Neural cell (in vitro differentiated cells): ENCODE measurements at regions not wholly inside any gene's neighbourhood (a gene's known extent, or its start where the extent isn't known, plus 50 kb on each side); places are given as distances from the start of the nearest gene placed in this dataset.

Source experiments
- H2AFZ ChIP-seq: fragments of 200-600, 300-800 bp; sonication (generic), shearing (Covaris generic); 2 replicates; pipeline ENCODE4 v1.6.0; 2014; ENCODE audit warnings: low read depth, mild to moderate bottlenecking, antibody characterized with exemption, low read length, moderate library complexity
- H3F3A ChIP-seq: fragments of 200-600 bp; shearing (Covaris generic); 2 replicates; pipeline ENCODE4 v1.6.1; 2016; ENCODE audit warnings: mild to moderate bottlenecking, moderate library complexity, mixed read lengths, antibody characterized with exemption, low read length; ENCODE audit not compliant: insufficient read depth, poor library complexity, severe bottlenecking
- H3K27ac ChIP-seq: fragments of 200-600, 300-800 bp; sonication (generic), shearing (Covaris generic); 2 replicates; pipeline ENCODE4 v1.5.1; 2014; ENCODE audit warnings: mild to moderate bottlenecking, low read length, moderate library complexity
- H3K27me3 ChIP-seq: fragments of 300-800, 200-600 bp; sonication (generic), shearing (Covaris generic); 2 replicates; pipeline ENCODE4 v1.6.0; 2014; ENCODE audit warnings: mild to moderate bottlenecking, low read depth, low read length, moderate library complexity; ENCODE audit not compliant: insufficient read depth
- H3K36me3 ChIP-seq: fragments of 300-800, 200-600 bp; sonication (generic), shearing (Covaris generic); 2 replicates; pipeline ENCODE4 v1.5.1; 2014; ENCODE audit warnings: mild to moderate bottlenecking, antibody characterized with exemption, low read length, moderate library complexity; ENCODE audit not compliant: insufficient read depth
- H3K4me2 ChIP-seq: fragments of 300-800, 200-600 bp; sonication (generic), shearing (Covaris generic); 2 replicates; pipeline ENCODE4 v1.6.0; 2014; ENCODE audit warnings: mild to moderate bottlenecking, low read length
- H3K4me3 ChIP-seq: fragments of 300-800, 200-600 bp; sonication (generic), shearing (Covaris generic); 2 replicates; pipeline ENCODE4 v1.5.1; 2014; ENCODE audit warnings: mild to moderate bottlenecking, low read length, moderate library complexity
- H3K79me2 ChIP-seq: fragments of 200-600 bp; shearing (Covaris generic); replicated peaks from 2 replicates; pipeline ENCODE4 v1.6.0; 2014; ENCODE audit warnings: mild to moderate bottlenecking, low read length, moderate library complexity; ENCODE audit not compliant: insufficient read depth
- H3K9ac ChIP-seq: fragments of 300-800, 200-600 bp; sonication (generic), shearing (Covaris generic); 2 replicates; pipeline ENCODE4 v1.6.1; 2016; ENCODE audit warnings: mild to moderate bottlenecking, low read length, mixed read lengths
- H3K9me2 ChIP-seq: fragments of 200-600 bp; shearing (Covaris generic); 2 replicates; pipeline ENCODE4 v1.6.1; 2016; ENCODE audit warnings: mild to moderate bottlenecking, low read length, mixed read lengths; ENCODE audit not compliant: insufficient read depth
- H3K9me3 ChIP-seq: fragments of 200-600, 300-800 bp; sonication (generic), shearing (Covaris generic); 2 replicates; pipeline ENCODE4 v1.6.1; 2016; ENCODE audit warnings: mild to moderate bottlenecking, mixed run types, low read length, moderate library complexity, mixed read lengths
- H4K20me1 ChIP-seq: fragments of 200-600 bp; shearing (Covaris generic); 2 replicates; pipeline ENCODE4 v1.6.1; 2016; ENCODE audit warnings: mild to moderate bottlenecking, mixed run types; ENCODE audit not compliant: insufficient read depth
- EP300 ChIP-seq: fragments of 450-650 bp; conservative IDR thresholded peaks from 2 replicates; pipeline ENCODE4 v1.6.1; 2014; ENCODE audit warnings: antibody characterized with exemption, mild to moderate bottlenecking, moderate library complexity; ENCODE audit not compliant: poor library complexity, severe bottlenecking
- EZH2 ChIP-seq: fragments of 200-600, 300-800 bp; shearing (Covaris generic), sonication (generic); IDR thresholded peaks from 2 replicates; pipeline ENCODE4 v1.6.1; 2014; ENCODE audit warnings: antibody characterized with exemption, low read length, borderline replicate concordance, mild to moderate bottlenecking; ENCODE audit not compliant: insufficient read depth, poor library complexity, severe bottlenecking
- MXI1 ChIP-seq: fragments of 450-650 bp; conservative IDR thresholded peaks from 2 replicates; pipeline ENCODE4 v1.6.1; 2014; ENCODE audit warnings: antibody characterized with exemption, mild to moderate bottlenecking; ENCODE audit not compliant: poor library complexity, severe bottlenecking
- POLR2AphosphoS5 ChIP-seq: IDR thresholded peaks from 2 replicates; pipeline ENCODE4 v1.6.1; 2012
- RAD21 ChIP-seq: fragments of 450-650 bp; conservative IDR thresholded peaks from 2 replicates; pipeline ENCODE4 v1.6.1; 2014; ENCODE audit warnings: antibody characterized with exemption, mild to moderate bottlenecking, moderate library complexity
- REST ChIP-seq: IDR thresholded peaks from 2 replicates; pipeline ENCODE4 v1.6.1; 2012; ENCODE audit warnings: borderline replicate concordance
- SMC3 ChIP-seq: fragments of 450-650 bp; conservative IDR thresholded peaks from 2 replicates; pipeline ENCODE4 v1.6.1; 2014; ENCODE audit warnings: antibody characterized with exemption, mild to moderate bottlenecking, moderate library complexity; ENCODE audit not compliant: poor library complexity
- TAF1 ChIP-seq: IDR thresholded peaks from 2 replicates; pipeline ENCODE4 v1.6.1; 2012; ENCODE audit warnings: low read depth
- TF ChIP-seq, protein P1 (sequence below): fragments of 450-650 bp; IDR thresholded peaks from 2 replicates; pipeline ENCODE4 v1.5.1; 2014; ENCODE audit warnings: antibody characterized with exemption, mild to moderate bottlenecking, moderate library complexity; ENCODE audit not compliant: poor library complexity, severe bottlenecking

- H3K27me3 ChIP-seq = no peaks in the 10 kb centered on the region
- H3K27ac ChIP-seq = no peak overlapping the region
- no peaks in the 10 kb centered on the region for H3K9me3 ChIP-seq
- H3K4me3 ChIP-seq = no peak overlapping the region
- no peaks in the 10 kb centered on the region for H3K36me3 ChIP-seq
- no peaks in the 10 kb centered on the region for H3K9me2 ChIP-seq
- no peak overlapping the region for H3K4me2 ChIP-seq
- no peak overlapping the region for H3K9ac ChIP-seq
- no peaks in the 10 kb centered on the region for H4K20me1 ChIP-seq
- TF ChIP-seq, protein P1, sequence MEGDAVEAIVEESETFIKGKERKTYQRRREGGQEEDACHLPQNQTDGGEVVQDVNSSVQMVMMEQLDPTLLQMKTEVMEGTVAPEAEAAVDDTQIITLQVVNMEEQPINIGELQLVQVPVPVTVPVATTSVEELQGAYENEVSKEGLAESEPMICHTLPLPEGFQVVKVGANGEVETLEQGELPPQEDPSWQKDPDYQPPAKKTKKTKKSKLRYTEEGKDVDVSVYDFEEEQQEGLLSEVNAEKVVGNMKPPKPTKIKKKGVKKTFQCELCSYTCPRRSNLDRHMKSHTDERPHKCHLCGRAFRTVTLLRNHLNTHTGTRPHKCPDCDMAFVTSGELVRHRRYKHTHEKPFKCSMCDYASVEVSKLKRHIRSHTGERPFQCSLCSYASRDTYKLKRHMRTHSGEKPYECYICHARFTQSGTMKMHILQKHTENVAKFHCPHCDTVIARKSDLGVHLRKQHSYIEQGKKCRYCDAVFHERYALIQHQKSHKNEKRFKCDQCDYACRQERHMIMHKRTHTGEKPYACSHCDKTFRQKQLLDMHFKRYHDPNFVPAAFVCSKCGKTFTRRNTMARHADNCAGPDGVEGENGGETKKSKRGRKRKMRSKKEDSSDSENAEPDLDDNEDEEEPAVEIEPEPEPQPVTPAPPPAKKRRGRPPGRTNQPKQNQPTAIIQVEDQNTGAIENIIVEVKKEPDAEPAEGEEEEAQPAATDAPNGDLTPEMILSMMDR = no peak
- TF ChIP-seq REST (no peak), EP300 (no peak), TAF1 (no peak), RAD21 (no peak), EZH2 (no peak), MXI1 (no peak), SMC3 (no peak), POLR2AphosphoS5 (no peak)
- H3F3A ChIP-seq = no peaks in the 10 kb centered on the region
- no peaks in the 10 kb centered on the region for H3K79me2 ChIP-seq
- H2AFZ ChIP-seq = no peak overlapping the region
Measured at GRCh38 chr18:3360211-3360610, 89.8 kb upstream of the TGIF1 start.

DNA sequence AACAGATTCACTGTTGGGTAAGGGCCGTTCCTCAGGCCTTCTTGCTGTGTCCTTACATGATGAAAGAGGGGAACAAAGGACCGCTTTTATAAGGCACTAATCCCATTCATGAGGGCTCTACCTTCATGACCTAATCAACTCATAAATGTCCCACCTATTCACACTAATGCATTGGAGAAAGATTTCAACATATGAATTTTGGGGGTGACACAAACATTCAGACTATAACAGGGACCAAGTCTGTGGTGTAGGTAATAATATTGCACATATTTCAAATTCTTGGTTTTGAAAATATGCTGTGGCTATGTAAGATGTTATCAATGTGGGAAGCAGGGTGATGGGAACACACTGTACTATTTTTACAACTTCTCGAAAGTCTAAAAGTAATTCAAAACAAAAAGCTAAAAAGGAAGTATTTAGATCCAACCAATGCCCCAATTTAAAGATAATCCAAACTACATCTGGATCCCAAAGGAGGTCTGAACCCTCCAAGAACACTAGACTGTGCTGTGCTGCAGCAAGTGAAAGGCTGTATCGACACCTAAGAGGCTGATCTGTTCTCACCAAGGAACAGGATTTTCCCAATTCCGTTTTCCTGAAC, 82.4 kb upstream of the TGIF1 start:
- H2AFZ ChIP-seq = no peak overlapping the region
- H3K36me3 ChIP-seq = no peaks in the 10 kb centered on the region
- H3F3A ChIP-seq = no peaks in the 10 kb centered on the region
- no peaks in the 10 kb centered on the region for H3K9me3 ChIP-seq
- H3K27me3 ChIP-seq = no peaks in the 10 kb centered on the region
- H3K79me2 ChIP-seq = no peaks in the 10 kb centered on the region
- TF ChIP-seq, protein P1 = no peak
- TF ChIP-seq MXI1 = no peak
- no peak for TF ChIP-seq EP300
- no peaks in the 10 kb centered on the region for H4K20me1 ChIP-seq
- H3K9ac ChIP-seq = no peak overlapping the region
- H3K4me2 ChIP-seq = no peak overlapping the region
- H3K27ac ChIP-seq = no peak overlapping the region
- no peak overlapping the region for H3K4me3 ChIP-seq
- H3K9me2 ChIP-seq = no peaks in the 10 kb centered on the region
